ENCODE measurements at regions not wholly inside any gene's neighbourhood (a gene's known extent, or its start where the extent isn't known, plus 50 kb on each side); places are given as distances from the start of the nearest gene placed in this dataset.

- TF ChIP-seq, protein P1, sequence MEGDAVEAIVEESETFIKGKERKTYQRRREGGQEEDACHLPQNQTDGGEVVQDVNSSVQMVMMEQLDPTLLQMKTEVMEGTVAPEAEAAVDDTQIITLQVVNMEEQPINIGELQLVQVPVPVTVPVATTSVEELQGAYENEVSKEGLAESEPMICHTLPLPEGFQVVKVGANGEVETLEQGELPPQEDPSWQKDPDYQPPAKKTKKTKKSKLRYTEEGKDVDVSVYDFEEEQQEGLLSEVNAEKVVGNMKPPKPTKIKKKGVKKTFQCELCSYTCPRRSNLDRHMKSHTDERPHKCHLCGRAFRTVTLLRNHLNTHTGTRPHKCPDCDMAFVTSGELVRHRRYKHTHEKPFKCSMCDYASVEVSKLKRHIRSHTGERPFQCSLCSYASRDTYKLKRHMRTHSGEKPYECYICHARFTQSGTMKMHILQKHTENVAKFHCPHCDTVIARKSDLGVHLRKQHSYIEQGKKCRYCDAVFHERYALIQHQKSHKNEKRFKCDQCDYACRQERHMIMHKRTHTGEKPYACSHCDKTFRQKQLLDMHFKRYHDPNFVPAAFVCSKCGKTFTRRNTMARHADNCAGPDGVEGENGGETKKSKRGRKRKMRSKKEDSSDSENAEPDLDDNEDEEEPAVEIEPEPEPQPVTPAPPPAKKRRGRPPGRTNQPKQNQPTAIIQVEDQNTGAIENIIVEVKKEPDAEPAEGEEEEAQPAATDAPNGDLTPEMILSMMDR (conservative IDR thresholded peaks at IDR 0.05; ENCODE audit: low read length), result no peak
- no peak for TF ChIP-seq EZH2phosphoT487 (IDR thresholded peaks at IDR 0.05; ENCODE audit: borderline replicate concordance, low read depth, low read length)
Measured at GRCh38 chr2:200741468-200742202, 70.1 kb upstream of the BZW1 start.
